GM21786 (cell line): ENCODE measurements at regions not wholly inside any gene's neighbourhood (a gene's known extent, or its start where the extent isn't known, plus 50 kb on each side); places are given as distances from the start of the nearest gene placed in this dataset.
"Not testable (repeated sequence)": the region's sequence is repeated elsewhere in the genome, so short reads cannot be mapped to it uniquely, and the experiment has no call there.

Source experiments
- ATAC-seq: cut with Tn5 transposase; IDR thresholded peaks from one replicate; pipeline ENCODE4 v1.9.1; 2021; ENCODE audit not compliant: unreplicated experiment

GRCh38 chrX:26908218-26908617 is 554.9 kb downstream of the PPP4R3C start:
- ATAC-seq: no peak

GRCh38 chrX:26889574-26889973 is 573.6 kb downstream of the PPP4R3C start:
- no peak for ATAC-seq

GRCh38 chrX:26873736-26874135 is 589.4 kb downstream of the PPP4R3C start:
- no peak for ATAC-seq

- no peak for ATAC-seq
These were observed 591.2 kb downstream of the PPP4R3C start for GRCh38 chrX:26871967-26872366.

GRCh38 chrX:26851981-26852380 is 611.2 kb downstream of the PPP4R3C start:
- ATAC-seq: peak; percentile 84

GRCh38 chrX:26848511-26848910 is 614.6 kb downstream of the PPP4R3C start:
- no peak for ATAC-seq

- no peak for ATAC-seq
These were observed 618.1 kb downstream of the PPP4R3C start for GRCh38 chrX:26845056-26845455.

GRCh38 chrX:26822448-26822847 is 606.5 kb downstream of the MAGEB5 start:
- ATAC-seq: no peak

GRCh38 chrX:26789751-26790150 is 573.8 kb downstream of the MAGEB5 start:
- no peak for ATAC-seq

- ATAC-seq: no peak
These were observed 572.5 kb downstream of the MAGEB5 start for GRCh38 chrX:26788402-26788998.

- peak; percentile 81 for ATAC-seq
These were observed 567.7 kb downstream of the MAGEB5 start for GRCh38 chrX:26783512-26784225.

- no peak for ATAC-seq
These were observed 562.4 kb downstream of the MAGEB5 start for GRCh38 chrX:26778320-26778888.

- ATAC-seq: no peak
These were observed 546.3 kb downstream of the MAGEB5 start for GRCh38 chrX:26762253-26762652.

GRCh38 chrX:26755760-26756159 is 539.8 kb downstream of the MAGEB5 start:
- ATAC-seq: not testable (repeated sequence)

- no peak for ATAC-seq
These were observed 531.9 kb downstream of the MAGEB5 start for GRCh38 chrX:26747877-26748276.

- ATAC-seq: no peak
These were observed 506.9 kb downstream of the MAGEB5 start for GRCh38 chrX:26722666-26723428.

GRCh38 chrX:26672571-26672970 is 456.6 kb downstream of the MAGEB5 start:
- ATAC-seq: no peak

- ATAC-seq: no peak
These were observed 454.6 kb downstream of the MAGEB5 start for GRCh38 chrX:26670521-26670920.

GRCh38 chrX:26664919-26665318 is 448.9 kb downstream of the MAGEB5 start:
- ATAC-seq: no peak

GRCh38 chrX:26653050-26653449 is 437.1 kb downstream of the MAGEB5 start:
- ATAC-seq: no peak

- no peak for ATAC-seq
These were observed 435.8 kb downstream of the MAGEB5 start for GRCh38 chrX:26651755-26652154.

- ATAC-seq: no peak
These were observed 433.6 kb downstream of the MAGEB5 start for GRCh38 chrX:26649534-26649933.
